GM12801 (cell line): ENCODE measurements at regions not wholly inside any gene's neighbourhood (a gene's known extent, or its start where the extent isn't known, plus 50 kb on each side); places are given as distances from the start of the nearest gene placed in this dataset.

Source experiments
- CTCF ChIP-seq: IDR thresholded peaks from one replicate; pipeline ENCODE4 v1.5.1; 2011; ENCODE audit warnings: control low read depth; ENCODE audit not compliant: insufficient read length; ENCODE audit errors: extremely low read depth

GRCh38 chr13:39825886-39826285 is 170.4 kb downstream of the COG6 start:
- no peak for TF ChIP-seq CTCF

GRCh38 chr13:39835253-39835652 is 179.8 kb downstream of the COG6 start:
- TF ChIP-seq CTCF = no peak

- TF ChIP-seq CTCF = no peak
Observed at GRCh38 chr13:39836038-39836437, 180.6 kb downstream of the COG6 start.

- no peak for TF ChIP-seq CTCF
Observed at GRCh38 chr13:39840201-39840600, 184.7 kb downstream of the COG6 start.

GRCh38 chr13:39847336-39847735 is 191.9 kb downstream of the COG6 start:
- no peak for TF ChIP-seq CTCF

- no peak for TF ChIP-seq CTCF
Observed at GRCh38 chr13:39855236-39855635, 199.8 kb downstream of the COG6 start.

- no peak for TF ChIP-seq CTCF
Observed at GRCh38 chr13:39856714-39857113, 201.3 kb downstream of the COG6 start.

GRCh38 chr13:39858794-39859193 is 203.3 kb downstream of the COG6 start:
- no peak for TF ChIP-seq CTCF
